GM23338 (cell line): ENCODE measurements at regions not wholly inside any gene's neighbourhood (a gene's known extent, or its start where the extent isn't known, plus 50 kb on each side); places are given as distances from the start of the nearest gene placed in this dataset.

Experiments
- ATAC-seq: fragments of 200-7000 bp; cut with Tn5 transposase; 3 replicates; pipeline ENCODE4 v1.9.1; 2020
- DNase-seq: peaks from one replicate; pipeline ENCODE4 v3.0.0-alpha.2; 2015; ENCODE audit warnings: low spot score
- H2AFZ ChIP-seq: fragments of 200-600 bp; sonication (generic); 2 replicates; pipeline ENCODE4 v1.8.0; 2016; ENCODE audit warnings: antibody characterized with exemption, mild to moderate bottlenecking, moderate library complexity
- H3F3A ChIP-seq: fragments of 200-600 bp; sonication (generic); replicated peaks from 2 replicates; pipeline ENCODE4 v1.8.0; 2017; ENCODE audit warnings: antibody characterized with exemption, mixed run types, low read depth
- H3K27ac ChIP-seq: fragments of 200-600 bp; sonication (generic); 2 replicates; pipeline ENCODE4 v1.6.1; 2016; ENCODE audit warnings: low read depth
- H3K27me3 ChIP-seq: fragments of 200-600 bp; sonication (generic); 2 replicates; pipeline ENCODE4 v1.8.0; 2016; ENCODE audit warnings: mild to moderate bottlenecking, mixed run types, moderate library complexity; ENCODE audit not compliant: insufficient read depth
- H3K36me3 ChIP-seq: fragments of 200-600 bp; sonication (generic); 2 replicates; pipeline ENCODE4 v1.8.0; 2016; ENCODE audit warnings: mild to moderate bottlenecking; ENCODE audit not compliant: insufficient read depth
- H3K4me1 ChIP-seq: fragments of 200-600 bp; sonication (generic); 2 replicates; pipeline ENCODE4 v1.8.0; 2016; ENCODE audit warnings: mild to moderate bottlenecking, moderate library complexity; ENCODE audit not compliant: insufficient read depth
- H3K4me2 ChIP-seq: fragments of 200-600 bp; sonication (generic); 2 replicates; pipeline ENCODE4 v1.7.1; 2017; ENCODE audit warnings: mixed run types
- H3K4me3 ChIP-seq: fragments of 200-600 bp; sonication (generic); 2 replicates; pipeline ENCODE4 v1.6.1; 2016; ENCODE audit warnings: mixed run types
- H3K79me2 ChIP-seq: fragments of 200-600 bp; sonication (generic); replicated peaks from 2 replicates; pipeline ENCODE4 v1.8.0; 2017; ENCODE audit warnings: mild to moderate bottlenecking; ENCODE audit not compliant: insufficient read depth
- H3K9me2 ChIP-seq: fragments of 200-600 bp; sonication (generic); 2 replicates; pipeline ENCODE4 v1.8.0; 2017; ENCODE audit not compliant: insufficient read depth
- H4K20me1 ChIP-seq: fragments of 200-600 bp; sonication (generic); replicated peaks from 2 replicates; pipeline ENCODE4 v1.8.0; 2017; ENCODE audit warnings: mild to moderate bottlenecking; ENCODE audit not compliant: insufficient read depth
- H3K27ac Mint-ChIP-seq: 2 replicates; pipeline ENCODE4 v1.8.0; 2020; ENCODE audit warnings: inconsistent platforms, mild to moderate bottlenecking, moderate library complexity, mixed read lengths
- H3K27me3 Mint-ChIP-seq: 3 replicates; pipeline ENCODE4 v1.8.0; 2022; ENCODE audit warnings: low read depth, mild to moderate bottlenecking, moderate library complexity, mixed read lengths, inconsistent platforms; ENCODE audit not compliant: insufficient read depth, poor library complexity
- H3K36me3 Mint-ChIP-seq: 3 replicates; pipeline ENCODE4 v1.8.0; 2021; ENCODE audit warnings: low read depth, mild to moderate bottlenecking, inconsistent platforms, moderate library complexity, mixed read lengths
- H3K4me1 Mint-ChIP-seq: 3 replicates; pipeline ENCODE4 v1.8.0; 2020; ENCODE audit warnings: mild to moderate bottlenecking, inconsistent platforms, mixed read lengths
- H3K4me3 Mint-ChIP-seq: 3 replicates; pipeline ENCODE4 v1.8.0; 2021; ENCODE audit warnings: moderate library complexity, mild to moderate bottlenecking, inconsistent platforms, mixed read lengths
- H3K9me3 Mint-ChIP-seq: 3 replicates; pipeline ENCODE4 v1.8.0; 2020; ENCODE audit warnings: moderate library complexity, mild to moderate bottlenecking, inconsistent platforms, mixed read lengths
- CREB1 ChIP-seq: fragments of 250-450 bp; sonication (Bioruptor Pico); IDR thresholded peaks from 2 replicates; pipeline ENCODE4 v1.5.0; 2020; ENCODE audit warnings: low read depth, mild to moderate bottlenecking, moderate library complexity
- EZH2 ChIP-seq: fragments of 200-600 bp; sonication (generic); IDR thresholded peaks from one replicate; pipeline ENCODE4 v1.8.0; 2017; ENCODE audit warnings: antibody characterized with exemption, mild to moderate bottlenecking, low read depth; ENCODE audit not compliant: unreplicated experiment
- JUNB ChIP-seq: IDR thresholded peaks from one replicate; pipeline ENCODE4 v1.6.1; 2016; ENCODE audit warnings: antibody characterized with exemption; ENCODE audit not compliant: unreplicated experiment
- NANOG ChIP-seq: IDR thresholded peaks from 2 replicates; pipeline ENCODE4 v1.6.1; 2016; ENCODE audit warnings: antibody characterized with exemption, borderline replicate concordance
- POLR2AphosphoS5 ChIP-seq: IDR thresholded peaks from 2 replicates; pipeline ENCODE4 v1.6.1; 2016; ENCODE audit warnings: antibody characterized with exemption, low read depth
- STAT1 ChIP-seq: IDR thresholded peaks from one replicate; pipeline ENCODE4 v1.6.1; 2016; ENCODE audit warnings: antibody characterized with exemption; ENCODE audit not compliant: unreplicated experiment
- ZNF114 ChIP-seq: fragments of 250-450 bp; sonication (Bioruptor Pico); IDR thresholded peaks from 2 replicates; pipeline ENCODE4 v1.5.0; 2020; ENCODE audit warnings: mild to moderate bottlenecking, moderate library complexity
- TF ChIP-seq, protein P1 (sequence below): IDR thresholded peaks from one replicate; pipeline ENCODE4 v1.6.1; 2018; ENCODE audit warnings: antibody characterized with exemption; ENCODE audit not compliant: unreplicated experiment
- TF ChIP-seq, protein P2 (sequence below), 2 experiments: fragments of 200-600 bp in 1 of 2; sonication (generic) in 1 of 2; conservative IDR thresholded peaks; 2 replicates each; pipeline versions ENCODE4 v1.5.1 to v1.6.1; 2016 to 2017; ENCODE audit warnings: antibody characterized with exemption in 2 of 2, low read depth in 2 of 2, mild to moderate bottlenecking in 2 of 2, moderate library complexity in 1 of 2
- TF ChIP-seq, protein P3 (sequence below): fragments of 250-450 bp; sonication (Bioruptor Pico); IDR thresholded peaks from 2 replicates; pipeline ENCODE4 v1.5.0; 2020; ENCODE audit warnings: mild to moderate bottlenecking, moderate library complexity

DNA sequence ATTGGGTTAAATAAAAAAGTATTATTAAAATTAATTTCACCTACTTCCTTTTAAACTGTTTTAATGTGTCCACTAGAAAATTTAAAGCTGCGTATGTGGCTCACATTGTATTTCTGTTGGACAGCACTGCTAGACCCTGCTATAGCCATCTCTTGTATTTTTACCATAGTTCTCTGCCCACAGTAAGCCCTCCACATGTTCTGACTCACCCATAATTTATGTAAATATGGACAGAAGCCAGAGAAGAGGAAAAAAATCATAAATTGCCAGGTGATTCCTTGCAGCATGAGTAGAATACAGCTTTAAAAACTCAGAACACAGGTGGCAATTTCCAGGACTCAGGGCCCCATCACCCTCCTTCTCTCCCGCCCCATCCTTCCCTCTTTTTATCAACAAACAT is 142.4 kb upstream of the MEX3C start (continued):
- TF ChIP-seq, protein P1, sequence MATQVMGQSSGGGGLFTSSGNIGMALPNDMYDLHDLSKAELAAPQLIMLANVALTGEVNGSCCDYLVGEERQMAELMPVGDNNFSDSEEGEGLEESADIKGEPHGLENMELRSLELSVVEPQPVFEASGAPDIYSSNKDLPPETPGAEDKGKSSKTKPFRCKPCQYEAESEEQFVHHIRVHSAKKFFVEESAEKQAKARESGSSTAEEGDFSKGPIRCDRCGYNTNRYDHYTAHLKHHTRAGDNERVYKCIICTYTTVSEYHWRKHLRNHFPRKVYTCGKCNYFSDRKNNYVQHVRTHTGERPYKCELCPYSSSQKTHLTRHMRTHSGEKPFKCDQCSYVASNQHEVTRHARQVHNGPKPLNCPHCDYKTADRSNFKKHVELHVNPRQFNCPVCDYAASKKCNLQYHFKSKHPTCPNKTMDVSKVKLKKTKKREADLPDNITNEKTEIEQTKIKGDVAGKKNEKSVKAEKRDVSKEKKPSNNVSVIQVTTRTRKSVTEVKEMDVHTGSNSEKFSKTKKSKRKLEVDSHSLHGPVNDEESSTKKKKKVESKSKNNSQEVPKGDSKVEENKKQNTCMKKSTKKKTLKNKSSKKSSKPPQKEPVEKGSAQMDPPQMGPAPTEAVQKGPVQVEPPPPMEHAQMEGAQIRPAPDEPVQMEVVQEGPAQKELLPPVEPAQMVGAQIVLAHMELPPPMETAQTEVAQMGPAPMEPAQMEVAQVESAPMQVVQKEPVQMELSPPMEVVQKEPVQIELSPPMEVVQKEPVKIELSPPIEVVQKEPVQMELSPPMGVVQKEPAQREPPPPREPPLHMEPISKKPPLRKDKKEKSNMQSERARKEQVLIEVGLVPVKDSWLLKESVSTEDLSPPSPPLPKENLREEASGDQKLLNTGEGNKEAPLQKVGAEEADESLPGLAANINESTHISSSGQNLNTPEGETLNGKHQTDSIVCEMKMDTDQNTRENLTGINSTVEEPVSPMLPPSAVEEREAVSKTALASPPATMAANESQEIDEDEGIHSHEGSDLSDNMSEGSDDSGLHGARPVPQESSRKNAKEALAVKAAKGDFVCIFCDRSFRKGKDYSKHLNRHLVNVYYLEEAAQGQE: no peak
- no peak for TF ChIP-seq CREB1 (CRISPR knock-in tag)
- TF ChIP-seq, protein P2, sequence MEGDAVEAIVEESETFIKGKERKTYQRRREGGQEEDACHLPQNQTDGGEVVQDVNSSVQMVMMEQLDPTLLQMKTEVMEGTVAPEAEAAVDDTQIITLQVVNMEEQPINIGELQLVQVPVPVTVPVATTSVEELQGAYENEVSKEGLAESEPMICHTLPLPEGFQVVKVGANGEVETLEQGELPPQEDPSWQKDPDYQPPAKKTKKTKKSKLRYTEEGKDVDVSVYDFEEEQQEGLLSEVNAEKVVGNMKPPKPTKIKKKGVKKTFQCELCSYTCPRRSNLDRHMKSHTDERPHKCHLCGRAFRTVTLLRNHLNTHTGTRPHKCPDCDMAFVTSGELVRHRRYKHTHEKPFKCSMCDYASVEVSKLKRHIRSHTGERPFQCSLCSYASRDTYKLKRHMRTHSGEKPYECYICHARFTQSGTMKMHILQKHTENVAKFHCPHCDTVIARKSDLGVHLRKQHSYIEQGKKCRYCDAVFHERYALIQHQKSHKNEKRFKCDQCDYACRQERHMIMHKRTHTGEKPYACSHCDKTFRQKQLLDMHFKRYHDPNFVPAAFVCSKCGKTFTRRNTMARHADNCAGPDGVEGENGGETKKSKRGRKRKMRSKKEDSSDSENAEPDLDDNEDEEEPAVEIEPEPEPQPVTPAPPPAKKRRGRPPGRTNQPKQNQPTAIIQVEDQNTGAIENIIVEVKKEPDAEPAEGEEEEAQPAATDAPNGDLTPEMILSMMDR (conservative IDR thresholded peaks at IDR 0.05; ENCODE audit: low read depth in 2 of 2): no peak
- no peak for TF ChIP-seq STAT1
- no peak for TF ChIP-seq ZNF114
- TF ChIP-seq JUNB: no peak

DNA sequence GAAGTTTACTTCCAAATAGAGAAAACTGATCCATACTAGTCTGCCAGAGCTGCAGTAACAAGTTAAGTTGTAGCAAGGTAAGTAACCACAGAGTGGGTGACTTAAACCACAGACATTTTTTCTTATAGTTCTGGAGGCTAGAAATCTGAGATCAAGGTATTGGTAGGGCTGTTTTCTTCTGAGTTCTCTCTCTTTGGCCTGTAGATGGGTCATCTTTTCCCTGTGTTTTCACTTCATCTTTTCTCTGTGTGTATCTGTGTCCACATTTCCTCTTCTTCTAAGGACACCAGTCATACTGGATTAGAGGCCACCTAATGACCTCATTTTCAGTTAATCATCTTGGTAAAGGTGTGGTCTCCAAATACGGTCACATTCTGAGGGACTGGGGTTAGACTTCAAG is 142.9 kb upstream of the MEX3C start:
- no peak overlapping the region for H3K27ac Mint-ChIP-seq
- H3K4me2 ChIP-seq: no peak overlapping the region
- DNase-seq (no peak), ATAC-seq (no peak)
- no peaks in the 10 kb centered on the region for H3K4me1 ChIP-seq
- H3K27me3 Mint-ChIP-seq: no peaks in the 10 kb centered on the region
- H3K27ac ChIP-seq: no peak overlapping the region
- no peaks in the 10 kb centered on the region for H3K36me3 Mint-ChIP-seq
- H3K9me2 ChIP-seq: peaks cover 6% of the 10 kb centered on the region; the same call in 1 of the 2 replicates
- H2AFZ ChIP-seq: no peak overlapping the region
- H3F3A ChIP-seq: no peaks in the 10 kb centered on the region
- H3K36me3 ChIP-seq: no peaks in the 10 kb centered on the region
- no peak overlapping the region for H3K4me3 Mint-ChIP-seq
- H3K79me2 ChIP-seq: no peaks in the 10 kb centered on the region
- no peaks in the 10 kb centered on the region for H4K20me1 ChIP-seq
- no peaks in the 10 kb centered on the region for H3K27me3 ChIP-seq
- H3K9me3 Mint-ChIP-seq: no peaks in the 10 kb centered on the region
- no peak overlapping the region for H3K4me3 ChIP-seq
- H3K4me1 Mint-ChIP-seq: no peaks in the 10 kb centered on the region
- no peak for TF ChIP-seq POLR2AphosphoS5
- TF ChIP-seq JUNB: no peak
- TF ChIP-seq NANOG: no peak
- TF ChIP-seq, protein P1: no peak
- TF ChIP-seq CREB1 (CRISPR knock-in tag): no peak
- no peak for TF ChIP-seq ZNF114
- TF ChIP-seq, protein P3, sequence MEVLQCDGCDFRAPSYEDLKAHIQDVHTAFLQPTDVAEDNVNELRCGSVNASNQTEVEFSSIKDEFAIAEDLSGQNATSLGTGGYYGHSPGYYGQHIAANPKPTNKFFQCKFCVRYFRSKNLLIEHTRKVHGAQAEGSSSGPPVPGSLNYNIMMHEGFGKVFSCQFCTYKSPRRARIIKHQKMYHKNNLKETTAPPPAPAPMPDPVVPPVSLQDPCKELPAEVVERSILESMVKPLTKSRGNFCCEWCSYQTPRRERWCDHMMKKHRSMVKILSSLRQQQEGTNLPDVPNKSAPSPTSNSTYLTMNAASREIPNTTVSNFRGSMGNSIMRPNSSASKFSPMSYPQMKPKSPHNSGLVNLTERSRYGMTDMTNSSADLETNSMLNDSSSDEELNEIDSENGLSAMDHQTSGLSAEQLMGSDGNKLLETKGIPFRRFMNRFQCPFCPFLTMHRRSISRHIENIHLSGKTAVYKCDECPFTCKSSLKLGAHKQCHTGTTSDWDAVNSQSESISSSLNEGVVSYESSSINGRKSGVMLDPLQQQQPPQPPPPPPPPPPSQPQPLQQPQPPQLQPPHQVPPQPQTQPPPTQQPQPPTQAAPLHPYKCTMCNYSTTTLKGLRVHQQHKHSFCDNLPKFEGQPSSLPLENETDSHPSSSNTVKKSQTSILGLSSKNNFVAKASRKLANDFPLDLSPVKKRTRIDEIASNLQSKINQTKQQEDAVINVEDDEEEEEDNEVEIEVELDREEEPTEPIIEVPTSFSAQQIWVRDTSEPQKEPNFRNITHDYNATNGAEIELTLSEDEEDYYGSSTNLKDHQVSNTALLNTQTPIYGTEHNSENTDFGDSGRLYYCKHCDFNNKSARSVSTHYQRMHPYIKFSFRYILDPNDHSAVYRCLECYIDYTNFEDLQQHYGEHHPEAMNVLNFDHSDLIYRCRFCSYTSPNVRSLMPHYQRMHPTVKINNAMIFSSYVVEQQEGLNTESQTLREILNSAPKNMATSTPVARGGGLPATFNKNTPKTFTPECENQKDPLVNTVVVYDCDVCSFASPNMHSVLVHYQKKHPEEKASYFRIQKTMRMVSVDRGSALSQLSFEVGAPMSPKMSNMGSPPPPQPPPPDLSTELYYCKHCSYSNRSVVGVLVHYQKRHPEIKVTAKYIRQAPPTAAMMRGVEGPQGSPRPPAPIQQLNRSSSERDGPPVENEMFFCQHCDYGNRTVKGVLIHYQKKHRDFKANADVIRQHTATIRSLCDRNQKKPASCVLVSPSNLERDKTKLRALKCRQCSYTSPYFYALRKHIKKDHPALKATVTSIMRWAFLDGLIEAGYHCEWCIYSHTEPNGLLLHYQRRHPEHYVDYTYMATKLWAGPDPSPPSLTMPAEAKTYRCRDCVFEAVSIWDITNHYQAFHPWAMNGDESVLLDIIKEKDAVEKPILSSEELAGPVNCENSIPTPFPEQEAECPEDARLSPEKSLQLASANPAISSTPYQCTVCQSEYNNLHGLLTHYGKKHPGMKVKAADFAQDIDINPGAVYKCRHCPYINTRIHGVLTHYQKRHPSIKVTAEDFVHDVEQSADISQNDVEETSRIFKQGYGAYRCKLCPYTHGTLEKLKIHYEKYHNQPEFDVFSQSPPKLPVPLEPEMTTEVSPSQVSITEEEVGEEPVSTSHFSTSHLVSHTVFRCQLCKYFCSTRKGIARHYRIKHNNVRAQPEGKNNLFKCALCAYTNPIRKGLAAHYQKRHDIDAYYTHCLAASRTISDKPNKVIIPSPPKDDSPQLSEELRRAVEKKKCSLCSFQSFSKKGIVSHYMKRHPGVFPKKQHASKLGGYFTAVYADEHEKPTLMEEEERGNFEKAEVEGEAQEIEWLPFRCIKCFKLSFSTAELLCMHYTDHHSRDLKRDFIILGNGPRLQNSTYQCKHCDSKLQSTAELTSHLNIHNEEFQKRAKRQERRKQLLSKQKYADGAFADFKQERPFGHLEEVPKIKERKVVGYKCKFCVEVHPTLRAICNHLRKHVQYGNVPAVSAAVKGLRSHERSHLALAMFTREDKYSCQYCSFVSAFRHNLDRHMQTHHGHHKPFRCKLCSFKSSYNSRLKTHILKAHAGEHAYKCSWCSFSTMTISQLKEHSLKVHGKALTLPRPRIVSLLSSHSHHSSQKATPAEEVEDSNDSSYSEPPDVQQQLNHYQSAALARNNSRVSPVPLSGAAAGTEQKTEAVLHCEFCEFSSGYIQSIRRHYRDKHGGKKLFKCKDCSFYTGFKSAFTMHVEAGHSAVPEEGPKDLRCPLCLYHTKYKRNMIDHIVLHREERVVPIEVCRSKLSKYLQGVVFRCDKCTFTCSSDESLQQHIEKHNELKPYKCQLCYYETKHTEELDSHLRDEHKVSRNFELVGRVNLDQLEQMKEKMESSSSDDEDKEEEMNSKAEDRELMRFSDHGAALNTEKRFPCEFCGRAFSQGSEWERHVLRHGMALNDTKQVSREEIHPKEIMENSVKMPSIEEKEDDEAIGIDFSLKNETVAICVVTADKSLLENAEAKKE (CRISPR knock-in tag): no peak
- TF ChIP-seq EZH2: no peak
- no peak for TF ChIP-seq STAT1
